ENCODE measurements at regions not wholly inside any gene's neighbourhood (a gene's known extent, or its start where the extent isn't known, plus 50 kb on each side); places are given as distances from the start of the nearest gene placed in this dataset.

- Histone ChIP-seq H3K4ac (ENCODE audit: low read depth, low read length) (no peak overlapping the region), H3K4me3 (ENCODE audit: insufficient read depth, low read depth, low read length) (no peak overlapping the region), H3K79me1 (ENCODE audit: low read depth in 1 of 2, low read length in 2 of 2) (no peaks in the 10 kb centered on the region), H2BK120ac (ENCODE audit: low read depth, low read length) (no peak overlapping the region), H2AK5ac (ENCODE audit: low read depth, low read length) (no peak overlapping the region), H3K56ac (ENCODE audit: extremely low read depth, insufficient read depth, low read length) (no peak overlapping the region), H4K20me1 (ENCODE audit: insufficient read depth, low read length) (no peaks in the 10 kb centered on the region), H3K14ac (replicated peaks; ENCODE audit: low read depth, low read length) (no peak overlapping the region), H2AFZ (replicated peaks; ENCODE audit: low read length, poor library complexity) (no peak overlapping the region), H3K4me2 (ENCODE audit: low read depth, low read length) (no peak overlapping the region), H3K18ac (ENCODE audit: low read depth, low read length) (no peak overlapping the region), H3K23ac (ENCODE audit: low read depth, low read length) (no peak overlapping the region), H3K27ac (ENCODE audit: insufficient read depth, low read length) (no peak overlapping the region), H2BK15ac (ENCODE audit: low read depth, low read length) (no peak overlapping the region), H2BK20ac (ENCODE audit: low read depth, low read length) (no peak overlapping the region), H4K91ac (ENCODE audit: insufficient read depth, low read depth, low read length) (no peak overlapping the region), H3K9me1 (ENCODE audit: insufficient read depth, low read length) (no peaks in the 10 kb centered on the region), H3K9ac (ENCODE audit: low read depth, low read length) (no peak overlapping the region), H3K9me3 (ENCODE audit: control insufficient read depth, insufficient read depth, low read length) (no peaks in the 10 kb centered on the region), H3K27me3 (ENCODE audit: control insufficient read depth, insufficient read depth, low read length) (peaks cover 9% of the 10 kb centered on the region), H4K5ac (ENCODE audit: low read depth, low read length) (no peak overlapping the region), H3K36me3 (ENCODE audit: control insufficient read depth, insufficient read depth, low read length) (no peaks in the 10 kb centered on the region), H2AK9ac (replicated peaks; ENCODE audit: low read depth, low read length, poor library complexity) (no peak overlapping the region), H4K8ac (ENCODE audit: low read depth in 2 of 2, low read length in 2 of 2) (no peak overlapping the region), H3K4me1 (ENCODE audit: control insufficient read depth, insufficient read depth, low read length) (no peaks in the 10 kb centered on the region), H2BK5ac (ENCODE audit: low read depth, low read length, poor library complexity, severe bottlenecking) (no peak overlapping the region)
- dilution Hi-C loops (cut with HindIII; ENCODE audit: low sequenced_read_pairs, unreplicated experiment), result no loop called here
- ATAC-seq (ENCODE audit: low read depth), result no peak
- in situ Hi-C loops (cut with MboI; ENCODE audit: low sequenced_read_pairs), result no loop called here
- intact Hi-C loops (cut with micrococcal nuclease), result no loop called here
- ChIA-PET CTCF (no interaction called here), POLR2A (ENCODE audit: unreplicated experiment) (no interaction called here)
- DNase-seq, result no peak
- WGBS, 2 experiments (ENCODE audit: extremely low coverage in 2 of 2, insufficient read length in 1 of 2), result no CpG with 5 or more reads among the region's 4 CpGs
- TF ChIP-seq BHLHE40 (IDR thresholded peaks at IDR 0.05; ENCODE audit: low read depth, low read length), result no peak
- no peak for TF ChIP-seq CTCF (conservative IDR thresholded peaks at IDR 0.05; ENCODE audit: low read depth, low read length)
- TF ChIP-seq RFX5 (IDR thresholded peaks at IDR 0.05; ENCODE audit: low read depth, low read length), result no peak
- no peak for TF ChIP-seq CHD1 (IDR thresholded peaks at IDR 0.05; ENCODE audit: low read depth, low read length)
- TF ChIP-seq MAFK (IDR thresholded peaks at IDR 0.05; ENCODE audit: low read depth, low read length), result no peak
- no peak for TF ChIP-seq FOS (IDR thresholded peaks at IDR 0.05; ENCODE audit: low read depth, low read length)
- no peak for TF ChIP-seq MAZ (IDR thresholded peaks at IDR 0.05; ENCODE audit: borderline replicate concordance, low read depth, low read length)
- TF ChIP-seq USF2 (IDR thresholded peaks at IDR 0.05; ENCODE audit: low read depth, low read length), result no peak
- no peak for TF ChIP-seq NFE2L2 (IDR thresholded peaks at IDR 0.05; ENCODE audit: low read depth, low read length)
- TF ChIP-seq ELK1 (IDR thresholded peaks at IDR 0.05; ENCODE audit: borderline replicate concordance, low read depth, low read length), result no peak
- TF ChIP-seq SMC3 (IDR thresholded peaks at IDR 0.05; ENCODE audit: low read depth, low read length), result no peak
- TF ChIP-seq RAD21 (IDR thresholded peaks at IDR 0.05; ENCODE audit: low read length), result no peak
- no peak for TF ChIP-seq MXI1 (IDR thresholded peaks at IDR 0.05; ENCODE audit: borderline replicate concordance, low read depth, low read length)
- no TSS peak for BruUV-seq (replicated peaks)
Observed at GRCh38 chr3:160112996-160113395, 112.2 kb upstream of the C3orf80 start.

All from IMR-90 (cell line).